ENCODE measurements at regions not wholly inside any gene's neighbourhood (a gene's known extent, or its start where the extent isn't known, plus 50 kb on each side); places are given as distances from the start of the nearest gene placed in this dataset.

DNA sequence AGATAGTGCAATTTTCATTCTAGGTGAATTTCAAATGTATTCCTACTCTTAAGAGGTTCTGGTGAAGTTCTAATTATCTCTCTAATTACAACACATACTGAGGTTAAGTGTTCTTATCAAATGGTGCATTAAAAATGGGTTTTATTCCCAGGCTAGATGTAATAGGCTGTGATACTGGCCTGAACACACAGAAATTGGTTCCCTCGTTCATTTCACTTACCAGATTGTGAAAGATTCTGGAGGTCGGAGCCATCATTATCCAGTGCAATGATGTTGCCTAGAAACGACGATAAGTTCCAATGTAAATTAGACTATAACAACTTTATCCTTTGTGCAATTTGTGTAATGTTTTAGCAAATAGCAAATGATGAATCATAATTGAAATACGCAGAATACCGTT lies 172.6 kb upstream of the SOX4 start:
- TF ChIP-seq, protein P1, sequence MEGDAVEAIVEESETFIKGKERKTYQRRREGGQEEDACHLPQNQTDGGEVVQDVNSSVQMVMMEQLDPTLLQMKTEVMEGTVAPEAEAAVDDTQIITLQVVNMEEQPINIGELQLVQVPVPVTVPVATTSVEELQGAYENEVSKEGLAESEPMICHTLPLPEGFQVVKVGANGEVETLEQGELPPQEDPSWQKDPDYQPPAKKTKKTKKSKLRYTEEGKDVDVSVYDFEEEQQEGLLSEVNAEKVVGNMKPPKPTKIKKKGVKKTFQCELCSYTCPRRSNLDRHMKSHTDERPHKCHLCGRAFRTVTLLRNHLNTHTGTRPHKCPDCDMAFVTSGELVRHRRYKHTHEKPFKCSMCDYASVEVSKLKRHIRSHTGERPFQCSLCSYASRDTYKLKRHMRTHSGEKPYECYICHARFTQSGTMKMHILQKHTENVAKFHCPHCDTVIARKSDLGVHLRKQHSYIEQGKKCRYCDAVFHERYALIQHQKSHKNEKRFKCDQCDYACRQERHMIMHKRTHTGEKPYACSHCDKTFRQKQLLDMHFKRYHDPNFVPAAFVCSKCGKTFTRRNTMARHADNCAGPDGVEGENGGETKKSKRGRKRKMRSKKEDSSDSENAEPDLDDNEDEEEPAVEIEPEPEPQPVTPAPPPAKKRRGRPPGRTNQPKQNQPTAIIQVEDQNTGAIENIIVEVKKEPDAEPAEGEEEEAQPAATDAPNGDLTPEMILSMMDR (IDR thresholded peaks at IDR 0.05; ENCODE audit: low read depth, low read length): no peak
- no peak for TF ChIP-seq POLR2A (IDR thresholded peaks at IDR 0.05; ENCODE audit: extremely low read depth, insufficient read length)
